ENCODE measurements at regions not wholly inside any gene's neighbourhood (a gene's known extent, or its start where the extent isn't known, plus 50 kb on each side); places are given as distances from the start of the nearest gene placed in this dataset.

DNA sequence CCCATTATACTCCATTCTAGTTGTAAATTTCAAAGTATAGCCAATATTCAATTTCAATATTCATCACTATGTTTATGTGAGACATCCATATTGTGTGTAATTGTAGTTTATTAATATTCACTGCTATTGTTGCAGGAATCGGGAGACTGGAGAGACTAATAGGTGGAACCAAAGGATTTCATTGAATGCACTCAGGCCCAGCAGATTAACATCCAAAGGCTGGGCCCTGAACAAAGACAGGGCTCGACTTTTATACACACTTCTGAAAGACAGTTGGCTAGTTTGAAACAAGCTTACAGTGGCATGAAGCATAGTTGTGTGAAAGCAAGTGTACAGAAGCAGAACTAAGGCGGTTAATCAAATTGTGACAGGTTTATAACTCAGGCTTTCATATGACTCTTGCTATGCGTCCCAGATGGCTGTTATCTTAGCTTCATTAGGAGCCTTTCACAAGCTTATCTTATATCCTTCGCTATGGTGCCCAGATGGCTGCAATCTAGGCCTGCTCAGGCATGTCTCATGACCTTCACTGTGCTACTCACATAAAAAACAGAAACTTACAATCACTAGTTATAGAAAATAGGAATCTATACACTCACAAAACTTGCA, 1038.8 kb upstream of the EPHA6 start:
- Histone ChIP-seq H3K27ac (no peak overlapping the region), H3K4me3 (no peak overlapping the region)
- no peak for DNase-seq (ENCODE audit: low spot score)
- TF ChIP-seq, protein P1, sequence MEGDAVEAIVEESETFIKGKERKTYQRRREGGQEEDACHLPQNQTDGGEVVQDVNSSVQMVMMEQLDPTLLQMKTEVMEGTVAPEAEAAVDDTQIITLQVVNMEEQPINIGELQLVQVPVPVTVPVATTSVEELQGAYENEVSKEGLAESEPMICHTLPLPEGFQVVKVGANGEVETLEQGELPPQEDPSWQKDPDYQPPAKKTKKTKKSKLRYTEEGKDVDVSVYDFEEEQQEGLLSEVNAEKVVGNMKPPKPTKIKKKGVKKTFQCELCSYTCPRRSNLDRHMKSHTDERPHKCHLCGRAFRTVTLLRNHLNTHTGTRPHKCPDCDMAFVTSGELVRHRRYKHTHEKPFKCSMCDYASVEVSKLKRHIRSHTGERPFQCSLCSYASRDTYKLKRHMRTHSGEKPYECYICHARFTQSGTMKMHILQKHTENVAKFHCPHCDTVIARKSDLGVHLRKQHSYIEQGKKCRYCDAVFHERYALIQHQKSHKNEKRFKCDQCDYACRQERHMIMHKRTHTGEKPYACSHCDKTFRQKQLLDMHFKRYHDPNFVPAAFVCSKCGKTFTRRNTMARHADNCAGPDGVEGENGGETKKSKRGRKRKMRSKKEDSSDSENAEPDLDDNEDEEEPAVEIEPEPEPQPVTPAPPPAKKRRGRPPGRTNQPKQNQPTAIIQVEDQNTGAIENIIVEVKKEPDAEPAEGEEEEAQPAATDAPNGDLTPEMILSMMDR (IDR thresholded peaks at IDR 0.05): no peak

DNA sequence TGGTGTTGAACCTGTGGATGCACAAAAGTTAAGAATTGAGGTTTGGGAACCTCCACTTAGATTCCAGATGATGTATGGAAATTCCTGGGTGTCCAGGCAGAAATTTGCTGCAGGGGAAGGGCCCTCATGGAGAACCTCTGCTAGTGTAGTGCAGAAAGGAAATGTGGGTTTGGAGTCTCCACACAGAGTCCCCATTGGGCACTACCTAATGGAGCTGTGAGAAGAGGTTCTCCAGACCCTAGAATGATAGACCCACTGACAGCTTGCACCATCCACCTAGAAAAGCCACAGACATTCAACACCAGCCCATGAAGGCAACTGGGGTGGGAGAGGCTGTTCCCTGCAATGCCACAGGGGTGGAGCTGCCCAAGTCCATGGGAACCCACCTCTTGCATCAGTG, 1032.8 kb upstream of the EPHA6 start:
- Histone ChIP-seq H3K27ac (no peak overlapping the region), H3K4me3 (no peak overlapping the region)
- no peak for DNase-seq (ENCODE audit: low spot score)
- TF ChIP-seq, protein P1 (IDR thresholded peaks at IDR 0.05): no peak

DNA sequence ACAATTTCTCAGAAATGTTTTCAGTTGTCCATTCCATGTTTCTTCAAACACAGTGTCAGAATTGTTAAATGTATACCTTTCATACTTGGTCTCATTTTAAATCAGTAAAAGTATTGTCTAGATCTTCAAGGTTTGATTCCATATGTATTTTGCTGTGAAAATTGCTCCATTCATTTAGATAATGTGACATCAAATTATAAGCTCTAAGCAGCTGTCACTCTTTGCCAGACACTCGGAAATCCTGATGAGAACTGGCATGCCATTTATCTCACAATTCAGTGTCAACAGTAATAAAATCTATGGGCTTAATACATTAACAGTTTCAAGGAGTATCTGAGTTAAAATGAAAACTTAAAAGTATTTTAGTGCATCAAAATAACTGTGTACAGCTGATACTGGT, 1025.3 kb upstream of the EPHA6 start:
- TF ChIP-seq, protein P1 (IDR thresholded peaks at IDR 0.05): no peak
- no peak overlapping the region for H3K27ac ChIP-seq
- no peak overlapping the region for H3K4me3 ChIP-seq
- no peak for DNase-seq (ENCODE audit: low spot score)

DNA sequence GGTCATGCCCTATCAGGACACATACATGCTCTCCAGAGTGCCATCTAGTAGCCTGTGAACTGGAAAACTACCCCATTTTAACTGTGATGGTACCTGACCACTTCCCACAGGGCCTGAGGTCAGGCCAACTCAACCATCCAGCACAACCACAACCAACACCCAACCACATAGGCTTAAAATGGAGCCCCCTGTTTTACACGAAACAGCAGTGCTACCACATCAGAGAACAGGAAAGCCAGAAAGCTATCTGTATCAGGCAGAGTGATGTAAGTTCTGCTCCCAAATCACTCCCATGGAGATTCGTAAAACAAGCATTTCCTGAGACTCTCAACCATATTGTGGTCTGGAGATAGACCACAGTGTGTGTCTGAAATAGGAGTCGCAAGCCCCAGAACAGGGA, 1017.3 kb upstream of the EPHA6 start:
- no peak overlapping the region for H3K4me3 ChIP-seq
- no peak overlapping the region for H3K27ac ChIP-seq
- DNase-seq (ENCODE audit: low spot score): no peak
- TF ChIP-seq, protein P1 (IDR thresholded peaks at IDR 0.05): no peak

DNA sequence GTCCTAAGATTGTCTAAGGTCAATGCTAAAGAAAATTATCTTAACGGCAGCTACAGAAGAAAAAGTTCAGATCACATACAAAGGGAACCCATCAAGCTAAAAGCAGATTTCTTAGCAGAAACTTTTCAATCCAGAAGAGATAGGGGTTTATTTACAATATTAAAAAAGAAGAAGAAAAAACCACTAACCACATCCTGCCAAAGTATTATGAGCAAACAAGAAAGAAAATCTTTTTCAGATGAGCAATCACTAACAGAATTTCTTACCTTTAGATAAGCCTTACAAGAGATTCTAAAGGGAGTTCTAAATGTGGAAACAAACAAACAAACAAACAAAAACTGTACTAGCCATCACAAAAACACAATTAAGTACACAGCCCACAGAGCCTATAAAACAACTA, 1015.8 kb upstream of the EPHA6 start:
- no peak for DNase-seq (ENCODE audit: low spot score)
- Histone ChIP-seq H3K27ac (no peak overlapping the region), H3K4me3 (no peak overlapping the region)
- TF ChIP-seq, protein P1 (IDR thresholded peaks at IDR 0.05): no peak

DNA sequence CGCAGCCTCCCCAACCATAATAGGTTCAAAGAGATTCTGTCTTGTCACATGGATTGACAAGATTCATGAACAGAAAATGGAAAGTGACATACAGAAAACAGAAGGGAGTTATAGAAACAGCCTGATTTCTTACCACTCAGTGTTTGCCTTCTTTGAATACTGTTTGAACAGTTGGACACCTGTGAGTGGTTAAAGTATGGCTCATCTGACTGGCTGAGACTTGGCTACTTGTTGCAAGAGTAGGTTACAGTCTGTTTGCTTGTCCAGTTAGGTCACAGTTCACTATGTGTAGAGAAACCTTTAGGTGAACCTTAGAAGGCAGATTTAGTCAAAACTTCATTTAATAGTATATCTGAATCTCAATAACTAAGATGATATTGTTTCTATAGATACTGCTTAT, 1003.9 kb upstream of the EPHA6 start:
- H3K27ac ChIP-seq: no peak overlapping the region
- TF ChIP-seq, protein P1 (IDR thresholded peaks at IDR 0.05): no peak
- no peak overlapping the region for H3K4me3 ChIP-seq
- no peak for DNase-seq (ENCODE audit: low spot score)

DNA sequence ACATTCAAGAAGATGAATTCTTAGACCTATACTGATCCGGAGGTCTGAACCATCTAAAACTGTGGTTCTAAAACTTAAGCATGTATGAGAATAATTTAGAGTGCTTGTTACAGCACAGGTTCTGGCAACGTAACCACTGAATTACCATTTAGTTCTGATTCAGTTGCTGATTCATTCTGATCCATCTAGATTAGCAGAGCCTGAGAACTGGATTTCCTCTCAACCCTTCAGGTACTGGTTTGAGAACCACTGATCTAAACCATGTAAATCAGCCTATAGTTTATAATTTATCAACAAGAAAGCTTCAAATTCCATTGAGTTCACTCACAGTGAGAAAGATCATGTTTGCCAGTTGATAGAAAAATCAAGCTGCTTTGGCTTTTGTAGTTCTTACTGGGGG, 1001.1 kb upstream of the EPHA6 start:
- Histone ChIP-seq H3K4me3 (no peak overlapping the region), H3K27ac (no peak overlapping the region)
- TF ChIP-seq, protein P1 (IDR thresholded peaks at IDR 0.05): no peak
- no peak for DNase-seq (ENCODE audit: low spot score)

All from coronary artery (tissue), 2 donors.